Endothelial cell of umbilical vein (primary cell): ENCODE measurements at regions not wholly inside any gene's neighbourhood (a gene's known extent, or its start where the extent isn't known, plus 50 kb on each side); places are given as distances from the start of the nearest gene placed in this dataset.

Source experiments
- BruUV-seq: library from RNA; stranded (reverse); fragments of 400-500 nt; replicated peaks from 2 replicates; lab custom pipeline; 2021; lab: Mats Ljungman, UMichigan
- CTCF ChIA-PET: fragments of 300-600, 350-600 bp; sonication (Branson Sonifier 250); formaldehyde crosslinking; loops from one replicate; lab custom pipeline; 2021; ENCODE audit warnings: antibody characterized with exemption, inconsistent platforms; lab: Charles Lee
- POLR2A ChIA-PET: fragments of 300-600, 350-600 bp; sonication (Branson Sonifier 250); formaldehyde crosslinking; loops from one replicate; lab custom pipeline; 2021; ENCODE audit warnings: antibody characterized with exemption, inconsistent platforms; lab: Charles Lee
- DNase-seq: peaks from one replicate; pipeline ENCODE4 v3.0.0-alpha.2; 2011; ENCODE audit warnings: low read depth, low spot score
- FAIRE-seq: peaks from 2 replicates; lab custom pipeline; 2011; peaks lifted over from hg19 to GRCh38; lab: Jason Lieb, UNC
- H2AFZ ChIP-seq: 2 replicates; pipeline ENCODE4 v1.6.0; 2012; ENCODE audit warnings: low read depth, low read length, control low read depth, inconsistent platforms
- H3K27ac ChIP-seq: 2 replicates; pipeline ENCODE4 v1.5.1; 2011; ENCODE audit warnings: low read depth, mild to moderate bottlenecking, control low read depth, low read length, moderate library complexity; ENCODE audit not compliant: insufficient read depth
- H3K27me3 ChIP-seq, 2 experiments: 2 replicates each; pipeline versions ENCODE4 v1.6.0 to v1.6.1; 2011; ENCODE audit warnings: low read length in 2 of 2, mixed read lengths in 1 of 2; ENCODE audit not compliant: control insufficient read depth in 2 of 2, insufficient read depth in 2 of 2
- H3K36me3 ChIP-seq, 2 experiments: 2 replicates in 1 of 2; 3 replicates in 1 of 2; pipeline ENCODE4 v1.5.1; 2011; ENCODE audit warnings: low read length in 2 of 2, mild to moderate bottlenecking in 1 of 2, moderate library complexity in 1 of 2; ENCODE audit not compliant: control insufficient read depth in 2 of 2, insufficient read depth in 2 of 2; ENCODE audit errors: extremely low read depth in 1 of 2
- H3K4me1 ChIP-seq: 3 replicates; pipeline ENCODE4 v1.5.1; 2011; ENCODE audit warnings: mild to moderate bottlenecking, low read length; ENCODE audit not compliant: control insufficient read depth, insufficient read depth; ENCODE audit errors: extremely low read depth
- H3K4me2 ChIP-seq: 2 replicates; pipeline ENCODE4 v1.6.1; 2011; ENCODE audit warnings: low read length, control low read depth, mixed read lengths; ENCODE audit not compliant: insufficient read depth
- H3K4me3 ChIP-seq, 3 experiments: fragments of 200-600 bp in 1 of 3; sonication (generic), shearing (Covaris generic) in 1 of 3; replicated peaks in 1 of 3; 2 replicates each; pipeline ENCODE4 v1.5.1; 2011 to 2016; ENCODE audit warnings: control low read depth in 3 of 3, low read length in 3 of 3, mild to moderate bottlenecking in 2 of 3, inconsistent platforms in 1 of 3, low read depth in 1 of 3, moderate library complexity in 1 of 3; ENCODE audit not compliant: insufficient read depth in 1 of 3
- H3K79me2 ChIP-seq: 2 replicates; pipeline ENCODE4 v1.6.0; 2012; ENCODE audit warnings: low read length, inconsistent platforms; ENCODE audit not compliant: control insufficient read depth, insufficient read depth
- H3K9ac ChIP-seq: replicated peaks from 2 replicates; pipeline ENCODE3; 2011; ENCODE audit warnings: low read length, control low read depth; ENCODE audit not compliant: insufficient read depth; ENCODE audit errors: extremely low read depth
- H3K9me1 ChIP-seq: replicated peaks from 3 replicates; pipeline ENCODE4 v1.6.0; 2011; ENCODE audit warnings: mild to moderate bottlenecking, low read length; ENCODE audit not compliant: control insufficient read depth, insufficient read depth; ENCODE audit errors: extremely low read depth
- H3K9me3 ChIP-seq: replicated peaks from 2 replicates; pipeline ENCODE4 v1.5.1; 2012; ENCODE audit warnings: low read length, inconsistent platforms; ENCODE audit not compliant: control insufficient read depth, insufficient read depth
- H4K20me1 ChIP-seq: replicated peaks from 2 replicates; pipeline ENCODE3; 2011; ENCODE audit warnings: mild to moderate bottlenecking, low read length; ENCODE audit not compliant: control insufficient read depth, insufficient read depth; ENCODE audit errors: extremely low read depth
- FOS ChIP-seq: IDR thresholded peaks from 2 replicates; pipeline ENCODE4 v1.6.1; 2011; ENCODE audit warnings: mild to moderate bottlenecking, low read length, moderate library complexity, borderline replicate concordance; ENCODE audit not compliant: insufficient read depth
- GATA2 ChIP-seq: IDR thresholded peaks from 2 replicates; pipeline ENCODE4 v1.7.0; 2011; ENCODE audit warnings: low read depth, mild to moderate bottlenecking, moderate library complexity, mixed read lengths, low read length; ENCODE audit not compliant: insufficient read length, insufficient read depth
- JUN ChIP-seq: IDR thresholded peaks from 2 replicates; pipeline ENCODE4 v1.6.1; 2011; ENCODE audit warnings: borderline replicate concordance, low read depth; ENCODE audit not compliant: insufficient read length, insufficient read depth
- dilution Hi-C: fragments of 300-500 bp; cut with MboI; formaldehyde crosslinking; loops from one replicate; pipeline ENCODE4 v1.15.0; 2019; ENCODE audit warnings: low sequenced_read_pairs; ENCODE audit not compliant: extremely low pct_ligation_motif_present
- intact Hi-C: fragments of 100-400 bp; cut with micrococcal nuclease; formaldehyde crosslinking; loops from one replicate; pipeline ENCODE4 v1.10.0; 2022
- TF ChIP-seq, protein P1 (sequence below), 2 donors: IDR thresholded peaks; 1 replicate in 1 of 2; 2 replicates in 1 of 2; pipeline ENCODE4 v1.5.1; 2011; ENCODE audit warnings: low read length in 2 of 2, mild to moderate bottlenecking in 2 of 2, moderate library complexity in 2 of 2, control low read depth in 1 of 2, inconsistent platforms in 1 of 2, low read depth in 1 of 2; ENCODE audit not compliant: insufficient read depth in 1 of 2; ENCODE audit errors: extremely low read depth in 1 of 2

DNA sequence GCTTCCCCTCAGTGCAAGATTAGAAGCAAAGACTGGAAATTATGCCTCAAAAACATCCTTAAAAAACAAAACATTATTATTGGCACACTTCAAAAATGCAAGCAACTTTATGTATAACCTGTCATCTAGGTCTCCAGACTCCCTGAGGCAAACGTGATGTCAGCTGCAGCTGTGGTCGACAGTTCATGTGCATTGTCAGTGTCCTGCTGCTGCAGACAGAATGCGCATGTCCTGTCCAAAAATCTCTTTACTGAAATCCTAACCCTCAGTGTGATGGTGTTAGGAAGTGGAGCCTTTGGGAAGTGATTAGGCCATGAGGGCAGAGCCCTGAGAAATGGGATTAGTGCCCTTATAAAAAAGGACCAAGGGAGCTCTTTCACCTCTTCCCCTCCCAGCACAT is 126.9 kb downstream of the CYRIA start:
- DNase-seq (no peak), FAIRE-seq (no peak)
- intact Hi-C loops, result no loop called here
- Histone ChIP-seq H2AFZ (no peak overlapping the region), H3K79me2 (no peaks in the 10 kb centered on the region), H3K9me3 (no peaks in the 10 kb centered on the region), H4K20me1 (no peaks in the 10 kb centered on the region), H3K36me3 (no peaks in the 10 kb centered on the region), H3K4me2 (no peak overlapping the region), H3K4me1 (peaks cover 5% of the 10 kb centered on the region), H3K27ac (no peak overlapping the region), H3K9me1 (no peaks in the 10 kb centered on the region), H3K9ac (no peak overlapping the region), H3K4me3 (no peak overlapping the region), H3K27me3 (peaks cover 0 to 4% of the 10 kb centered on the region in 2 experiments)
- dilution Hi-C loops, result no loop called here
- POLR2A ChIA-PET, result no interaction called here
- no peak for TF ChIP-seq JUN
- TF ChIP-seq GATA2, result no peak
- no TSS peak for BruUV-seq
- CTCF ChIA-PET, result interaction anchor here (1.1 to 1.4 kb wide), 2 partner anchors 13 to 70 kb away, joined by 4 to 8 read pairs; no protein-coding TSS in a partner anchor

DNA sequence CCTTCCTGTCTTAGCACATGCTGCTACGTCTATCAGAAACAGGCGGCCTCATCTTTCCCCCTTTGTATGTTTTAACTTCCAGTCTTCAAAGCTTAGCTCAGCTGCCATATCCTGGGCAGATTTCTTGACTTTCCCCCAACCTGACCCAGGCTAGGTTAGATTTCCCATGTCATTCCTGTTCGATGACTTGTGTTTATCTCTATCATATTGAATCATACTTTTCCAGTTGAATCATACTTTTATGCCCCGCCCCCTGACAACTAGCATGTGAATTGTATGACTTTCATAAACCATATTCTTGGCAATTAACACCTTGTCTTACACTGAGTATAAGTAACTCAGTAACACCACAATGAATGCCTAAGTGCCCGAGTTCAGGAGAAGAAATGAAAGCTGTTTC is 128.3 kb downstream of the CYRIA start:
- H2AFZ ChIP-seq, result no peak overlapping the region
- no peak overlapping the region for H3K9ac ChIP-seq
- no peaks in the 10 kb centered on the region for H3K79me2 ChIP-seq
- no peak overlapping the region for H3K4me3 ChIP-seq
- FAIRE-seq (no peak), DNase-seq (peak; percentile 52)
- no peaks in the 10 kb centered on the region for H3K9me3 ChIP-seq
- dilution Hi-C loops (no loop called here), intact Hi-C loops (no loop called here)
- CTCF ChIA-PET, result no interaction called here
- peaks cover 0 to 4% of the 10 kb centered on the region in 2 experiments for H3K27me3 ChIP-seq
- no peak overlapping the region for H3K27ac ChIP-seq
- H3K9me1 ChIP-seq, result no peaks in the 10 kb centered on the region
- H3K4me1 ChIP-seq, result peaks cover 5% of the 10 kb centered on the region
- no TSS peak for BruUV-seq
- POLR2A ChIA-PET, result no interaction called here
- peak; percentile 23 for TF ChIP-seq FOS
- TF ChIP-seq, protein P1, sequence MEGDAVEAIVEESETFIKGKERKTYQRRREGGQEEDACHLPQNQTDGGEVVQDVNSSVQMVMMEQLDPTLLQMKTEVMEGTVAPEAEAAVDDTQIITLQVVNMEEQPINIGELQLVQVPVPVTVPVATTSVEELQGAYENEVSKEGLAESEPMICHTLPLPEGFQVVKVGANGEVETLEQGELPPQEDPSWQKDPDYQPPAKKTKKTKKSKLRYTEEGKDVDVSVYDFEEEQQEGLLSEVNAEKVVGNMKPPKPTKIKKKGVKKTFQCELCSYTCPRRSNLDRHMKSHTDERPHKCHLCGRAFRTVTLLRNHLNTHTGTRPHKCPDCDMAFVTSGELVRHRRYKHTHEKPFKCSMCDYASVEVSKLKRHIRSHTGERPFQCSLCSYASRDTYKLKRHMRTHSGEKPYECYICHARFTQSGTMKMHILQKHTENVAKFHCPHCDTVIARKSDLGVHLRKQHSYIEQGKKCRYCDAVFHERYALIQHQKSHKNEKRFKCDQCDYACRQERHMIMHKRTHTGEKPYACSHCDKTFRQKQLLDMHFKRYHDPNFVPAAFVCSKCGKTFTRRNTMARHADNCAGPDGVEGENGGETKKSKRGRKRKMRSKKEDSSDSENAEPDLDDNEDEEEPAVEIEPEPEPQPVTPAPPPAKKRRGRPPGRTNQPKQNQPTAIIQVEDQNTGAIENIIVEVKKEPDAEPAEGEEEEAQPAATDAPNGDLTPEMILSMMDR (IDR thresholded peaks at IDR 0.05; ENCODE audit: extremely low read depth in 1 of 2, insufficient read depth in 1 of 2, low read depth in 1 of 2, low read length in 2 of 2), result no peak
- H3K4me2 ChIP-seq, result no peak overlapping the region
- no peaks in the 10 kb centered on the region for H3K36me3 ChIP-seq
- no peaks in the 10 kb centered on the region for H4K20me1 ChIP-seq
